ENCODE measurements at regions not wholly inside any gene's neighbourhood (a gene's known extent, or its start where the extent isn't known, plus 50 kb on each side); places are given as distances from the start of the nearest gene placed in this dataset.
"Not testable (repeated sequence)": the region's sequence is repeated elsewhere in the genome, so short reads cannot be mapped to it uniquely, and the experiment has no call there.

DNA sequence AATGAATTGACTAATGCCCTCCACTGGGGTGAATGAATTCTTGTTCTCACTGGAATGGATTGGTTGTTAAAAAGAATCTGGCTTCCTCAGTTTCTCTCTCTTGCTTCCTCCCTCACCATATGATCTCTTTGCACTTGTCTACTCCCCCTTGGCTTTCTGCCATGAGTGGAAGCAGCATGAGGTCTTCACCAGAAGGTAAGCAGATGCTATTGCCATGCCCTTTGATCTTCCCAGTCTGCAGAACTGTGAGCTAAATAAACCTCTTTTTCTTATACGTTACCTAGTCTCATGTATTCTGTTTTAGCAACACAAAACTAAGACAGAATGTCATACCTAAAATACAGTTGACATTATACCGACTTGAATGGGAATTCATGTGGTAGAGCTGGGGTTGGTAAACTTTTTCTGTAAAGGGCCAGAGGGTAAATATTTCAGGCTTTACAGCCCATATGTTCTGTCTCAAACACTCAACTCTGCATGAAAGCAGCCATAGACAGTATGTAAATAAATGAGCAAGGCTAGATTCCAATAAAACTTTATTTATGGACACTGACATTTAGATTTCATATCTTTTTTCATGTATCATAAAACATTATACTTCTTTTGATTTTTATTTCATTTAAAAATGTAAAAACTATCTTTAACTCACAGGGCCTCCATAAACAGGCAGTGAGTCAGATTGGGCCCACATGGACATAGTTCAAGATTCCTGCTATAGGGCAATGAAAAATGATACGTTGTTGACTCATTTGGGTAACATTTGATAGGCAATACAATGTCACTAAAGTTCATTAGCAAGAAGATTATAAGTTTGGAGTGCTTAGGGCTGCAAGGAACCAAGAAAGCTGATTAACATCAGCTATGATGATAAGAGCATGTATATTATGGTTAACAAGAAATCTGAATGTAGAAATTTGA, 79.4 kb upstream of the TLE4 start:
- TF ChIP-seq, protein P1, sequence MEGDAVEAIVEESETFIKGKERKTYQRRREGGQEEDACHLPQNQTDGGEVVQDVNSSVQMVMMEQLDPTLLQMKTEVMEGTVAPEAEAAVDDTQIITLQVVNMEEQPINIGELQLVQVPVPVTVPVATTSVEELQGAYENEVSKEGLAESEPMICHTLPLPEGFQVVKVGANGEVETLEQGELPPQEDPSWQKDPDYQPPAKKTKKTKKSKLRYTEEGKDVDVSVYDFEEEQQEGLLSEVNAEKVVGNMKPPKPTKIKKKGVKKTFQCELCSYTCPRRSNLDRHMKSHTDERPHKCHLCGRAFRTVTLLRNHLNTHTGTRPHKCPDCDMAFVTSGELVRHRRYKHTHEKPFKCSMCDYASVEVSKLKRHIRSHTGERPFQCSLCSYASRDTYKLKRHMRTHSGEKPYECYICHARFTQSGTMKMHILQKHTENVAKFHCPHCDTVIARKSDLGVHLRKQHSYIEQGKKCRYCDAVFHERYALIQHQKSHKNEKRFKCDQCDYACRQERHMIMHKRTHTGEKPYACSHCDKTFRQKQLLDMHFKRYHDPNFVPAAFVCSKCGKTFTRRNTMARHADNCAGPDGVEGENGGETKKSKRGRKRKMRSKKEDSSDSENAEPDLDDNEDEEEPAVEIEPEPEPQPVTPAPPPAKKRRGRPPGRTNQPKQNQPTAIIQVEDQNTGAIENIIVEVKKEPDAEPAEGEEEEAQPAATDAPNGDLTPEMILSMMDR (IDR thresholded peaks at IDR 0.05; ENCODE audit: borderline replicate concordance, control extremely low read depth, extremely low read depth, insufficient read depth, missing control alignments) = no peak
- in situ Hi-C loops (cut with MboI; ENCODE audit: low sequenced_read_pairs, unreplicated experiment) = no loop called here
- no peak for DNase-seq (ENCODE audit: low spot score)

- in situ Hi-C loops (cut with MboI; ENCODE audit: low sequenced_read_pairs, unreplicated experiment); DNase-seq (ENCODE audit: low spot score): not testable (repeated sequence)
These were observed 71.4 kb upstream of the TLE4 start for GRCh38 chr9:79500196-79500864.

- DNase-seq (ENCODE audit: low spot score) = no peak
- TF ChIP-seq, protein P1 (IDR thresholded peaks at IDR 0.05; ENCODE audit: borderline replicate concordance, control extremely low read depth, extremely low read depth, insufficient read depth, missing control alignments) = no peak
- in situ Hi-C loops (cut with MboI; ENCODE audit: low sequenced_read_pairs, unreplicated experiment) = no loop called here
These were observed 70.2 kb upstream of the TLE4 start for GRCh38 chr9:79501546-79501945.

GRCh38 chr9:79507801-79508200, 64.0 kb upstream of the TLE4 start:
- TF ChIP-seq, protein P1 (IDR thresholded peaks at IDR 0.05; ENCODE audit: borderline replicate concordance, control extremely low read depth, extremely low read depth, insufficient read depth, missing control alignments) = no peak
- in situ Hi-C loops (cut with MboI; ENCODE audit: low sequenced_read_pairs, unreplicated experiment) = no loop called here
- no peak for DNase-seq (ENCODE audit: low spot score)

DNA sequence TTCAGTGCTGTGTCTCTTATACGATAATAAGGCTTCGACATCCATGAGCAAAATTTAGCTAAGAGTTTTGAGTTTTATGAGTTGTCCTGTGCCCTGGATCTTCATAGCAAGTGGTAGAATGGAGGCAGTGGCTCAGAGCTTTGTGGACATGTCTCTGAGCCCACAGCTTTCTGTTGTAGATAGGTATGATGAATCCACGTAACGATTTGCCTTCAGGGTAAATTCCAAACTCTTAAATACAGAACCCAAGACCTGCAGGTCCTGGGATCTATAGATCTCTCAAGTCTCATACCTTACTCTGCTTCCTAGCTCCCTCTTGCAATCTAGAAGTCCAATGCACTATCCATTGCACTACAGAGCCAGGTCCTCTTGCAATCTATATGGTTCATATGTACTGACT, 59.5 kb upstream of the TLE4 start:
- in situ Hi-C loops (cut with MboI; ENCODE audit: low sequenced_read_pairs, unreplicated experiment) = no loop called here
- TF ChIP-seq, protein P1 (IDR thresholded peaks at IDR 0.05; ENCODE audit: borderline replicate concordance, control extremely low read depth, extremely low read depth, insufficient read depth, missing control alignments) = no peak
- DNase-seq (ENCODE audit: low spot score) = no peak
